ENCODE measurements at regions not wholly inside any gene's neighbourhood (a gene's known extent, or its start where the extent isn't known, plus 50 kb on each side); places are given as distances from the start of the nearest gene placed in this dataset.

DNA sequence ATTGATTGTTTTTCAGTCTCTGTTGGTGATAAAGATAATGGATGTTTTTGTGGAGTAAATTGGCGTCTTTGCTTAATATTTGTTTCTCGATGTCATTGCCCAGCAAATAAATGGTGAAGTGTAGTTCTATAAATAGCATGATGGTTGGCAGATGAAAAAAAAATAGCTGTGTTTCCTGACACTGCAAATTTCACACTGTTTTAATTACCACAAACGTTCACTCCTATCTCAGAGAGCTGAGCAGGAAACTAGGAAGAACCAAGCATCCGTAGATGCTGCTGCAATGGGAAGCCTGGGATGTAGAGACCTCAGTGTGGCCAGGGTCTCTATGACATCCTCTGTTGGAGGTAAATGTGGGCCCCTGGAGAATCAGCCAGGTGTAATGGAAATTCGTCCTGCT lies 183.2 kb downstream of the CYRIA start:
- Histone ChIP-seq H3K9me3 (ENCODE audit: control insufficient read depth, insufficient read depth, low read depth, low read length) (no peaks in the 10 kb centered on the region), H3K4me1 (ENCODE audit: control insufficient read depth, insufficient read depth, low read length) (no peaks in the 10 kb centered on the region), H3K36me3 (ENCODE audit: control insufficient read depth in 2 of 2, insufficient read depth in 1 of 2, low read length in 2 of 2) (no peaks in the 10 kb centered on the region), H3K27ac (ENCODE audit: extremely low read depth, low read depth, low read length) (no peak overlapping the region), H3K4me3 (ENCODE audit: low read depth, low read length) (no peak overlapping the region)
- POLR2A ChIA-PET: no interaction called here
- no peak for TF ChIP-seq ZNF548 (tag by site-specific recombination; IDR thresholded peaks at IDR 0.05)
- TF ChIP-seq ZNF623 (tag by site-specific recombination; IDR thresholded peaks at IDR 0.05): no peak
- no peak for TF ChIP-seq ZNF791 (tag by site-specific recombination; IDR thresholded peaks at IDR 0.05)
- TF ChIP-seq BCL11B (tag by site-specific recombination; IDR thresholded peaks at IDR 0.05; ENCODE audit: low read depth): no peak
- TF ChIP-seq ZNF664 (tag by site-specific recombination; IDR thresholded peaks at IDR 0.05): no peak
- TF ChIP-seq YY1 (tag by site-specific recombination; IDR thresholded peaks at IDR 0.05): no peak
- TF ChIP-seq ZNF529 (tag by site-specific recombination; IDR thresholded peaks at IDR 0.05; ENCODE audit: insufficient replicate concordance): no peak
- TF ChIP-seq PRDM1 (tag by site-specific recombination; IDR thresholded peaks at IDR 0.05): no peak
- TF ChIP-seq ZNF571 (tag by site-specific recombination; IDR thresholded peaks at IDR 0.05): no peak
- TF ChIP-seq SCRT2 (tag by site-specific recombination; IDR thresholded peaks at IDR 0.05): no peak
- TF ChIP-seq ZNF138 (tag by site-specific recombination; IDR thresholded peaks at IDR 0.05; ENCODE audit: borderline replicate concordance): no peak
- TF ChIP-seq, protein P1, sequence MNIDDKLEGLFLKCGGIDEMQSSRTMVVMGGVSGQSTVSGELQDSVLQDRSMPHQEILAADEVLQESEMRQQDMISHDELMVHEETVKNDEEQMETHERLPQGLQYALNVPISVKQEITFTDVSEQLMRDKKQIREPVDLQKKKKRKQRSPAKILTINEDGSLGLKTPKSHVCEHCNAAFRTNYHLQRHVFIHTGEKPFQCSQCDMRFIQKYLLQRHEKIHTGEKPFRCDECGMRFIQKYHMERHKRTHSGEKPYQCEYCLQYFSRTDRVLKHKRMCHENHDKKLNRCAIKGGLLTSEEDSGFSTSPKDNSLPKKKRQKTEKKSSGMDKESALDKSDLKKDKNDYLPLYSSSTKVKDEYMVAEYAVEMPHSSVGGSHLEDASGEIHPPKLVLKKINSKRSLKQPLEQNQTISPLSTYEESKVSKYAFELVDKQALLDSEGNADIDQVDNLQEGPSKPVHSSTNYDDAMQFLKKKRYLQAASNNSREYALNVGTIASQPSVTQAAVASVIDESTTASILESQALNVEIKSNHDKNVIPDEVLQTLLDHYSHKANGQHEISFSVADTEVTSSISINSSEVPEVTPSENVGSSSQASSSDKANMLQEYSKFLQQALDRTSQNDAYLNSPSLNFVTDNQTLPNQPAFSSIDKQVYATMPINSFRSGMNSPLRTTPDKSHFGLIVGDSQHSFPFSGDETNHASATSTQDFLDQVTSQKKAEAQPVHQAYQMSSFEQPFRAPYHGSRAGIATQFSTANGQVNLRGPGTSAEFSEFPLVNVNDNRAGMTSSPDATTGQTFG (tag by site-specific recombination; IDR thresholded peaks at IDR 0.05; ENCODE audit: borderline replicate concordance): no peak
- TF ChIP-seq, protein P2, sequence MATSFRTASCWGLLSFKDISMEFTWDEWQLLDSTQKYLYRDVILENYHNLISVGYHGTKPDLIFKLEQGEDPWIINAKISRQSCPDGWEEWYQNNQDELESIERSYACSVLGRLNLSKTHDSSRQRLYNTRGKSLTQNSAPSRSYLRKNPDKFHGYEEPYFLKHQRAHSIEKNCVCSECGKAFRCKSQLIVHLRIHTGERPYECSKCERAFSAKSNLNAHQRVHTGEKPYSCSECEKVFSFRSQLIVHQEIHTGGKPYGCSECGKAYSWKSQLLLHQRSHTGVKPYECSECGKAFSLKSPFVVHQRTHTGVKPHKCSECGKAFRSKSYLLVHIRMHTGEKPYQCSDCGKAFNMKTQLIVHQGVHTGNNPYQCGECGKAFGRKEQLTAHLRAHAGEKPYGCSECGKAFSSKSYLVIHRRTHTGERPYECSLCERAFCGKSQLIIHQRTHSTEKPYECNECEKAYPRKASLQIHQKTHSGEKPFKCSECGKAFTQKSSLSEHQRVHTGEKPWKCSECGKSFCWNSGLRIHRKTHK (tag by site-specific recombination; IDR thresholded peaks at IDR 0.05): no peak
- TF ChIP-seq, protein P3, sequence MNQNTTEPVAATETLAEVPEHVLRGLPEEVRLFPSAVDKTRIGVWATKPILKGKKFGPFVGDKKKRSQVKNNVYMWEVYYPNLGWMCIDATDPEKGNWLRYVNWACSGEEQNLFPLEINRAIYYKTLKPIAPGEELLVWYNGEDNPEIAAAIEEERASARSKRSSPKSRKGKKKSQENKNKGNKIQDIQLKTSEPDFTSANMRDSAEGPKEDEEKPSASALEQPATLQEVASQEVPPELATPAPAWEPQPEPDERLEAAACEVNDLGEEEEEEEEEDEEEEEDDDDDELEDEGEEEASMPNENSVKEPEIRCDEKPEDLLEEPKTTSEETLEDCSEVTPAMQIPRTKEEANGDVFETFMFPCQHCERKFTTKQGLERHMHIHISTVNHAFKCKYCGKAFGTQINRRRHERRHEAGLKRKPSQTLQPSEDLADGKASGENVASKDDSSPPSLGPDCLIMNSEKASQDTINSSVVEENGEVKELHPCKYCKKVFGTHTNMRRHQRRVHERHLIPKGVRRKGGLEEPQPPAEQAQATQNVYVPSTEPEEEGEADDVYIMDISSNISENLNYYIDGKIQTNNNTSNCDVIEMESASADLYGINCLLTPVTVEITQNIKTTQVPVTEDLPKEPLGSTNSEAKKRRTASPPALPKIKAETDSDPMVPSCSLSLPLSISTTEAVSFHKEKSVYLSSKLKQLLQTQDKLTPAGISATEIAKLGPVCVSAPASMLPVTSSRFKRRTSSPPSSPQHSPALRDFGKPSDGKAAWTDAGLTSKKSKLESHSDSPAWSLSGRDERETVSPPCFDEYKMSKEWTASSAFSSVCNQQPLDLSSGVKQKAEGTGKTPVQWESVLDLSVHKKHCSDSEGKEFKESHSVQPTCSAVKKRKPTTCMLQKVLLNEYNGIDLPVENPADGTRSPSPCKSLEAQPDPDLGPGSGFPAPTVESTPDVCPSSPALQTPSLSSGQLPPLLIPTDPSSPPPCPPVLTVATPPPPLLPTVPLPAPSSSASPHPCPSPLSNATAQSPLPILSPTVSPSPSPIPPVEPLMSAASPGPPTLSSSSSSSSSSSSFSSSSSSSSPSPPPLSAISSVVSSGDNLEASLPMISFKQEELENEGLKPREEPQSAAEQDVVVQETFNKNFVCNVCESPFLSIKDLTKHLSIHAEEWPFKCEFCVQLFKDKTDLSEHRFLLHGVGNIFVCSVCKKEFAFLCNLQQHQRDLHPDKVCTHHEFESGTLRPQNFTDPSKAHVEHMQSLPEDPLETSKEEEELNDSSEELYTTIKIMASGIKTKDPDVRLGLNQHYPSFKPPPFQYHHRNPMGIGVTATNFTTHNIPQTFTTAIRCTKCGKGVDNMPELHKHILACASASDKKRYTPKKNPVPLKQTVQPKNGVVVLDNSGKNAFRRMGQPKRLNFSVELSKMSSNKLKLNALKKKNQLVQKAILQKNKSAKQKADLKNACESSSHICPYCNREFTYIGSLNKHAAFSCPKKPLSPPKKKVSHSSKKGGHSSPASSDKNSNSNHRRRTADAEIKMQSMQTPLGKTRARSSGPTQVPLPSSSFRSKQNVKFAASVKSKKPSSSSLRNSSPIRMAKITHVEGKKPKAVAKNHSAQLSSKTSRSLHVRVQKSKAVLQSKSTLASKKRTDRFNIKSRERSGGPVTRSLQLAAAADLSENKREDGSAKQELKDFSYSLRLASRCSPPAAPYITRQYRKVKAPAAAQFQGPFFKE (tag by site-specific recombination; IDR thresholded peaks at IDR 0.05; ENCODE audit: borderline replicate concordance): no peak
- CTCF ChIA-PET: no interaction called here

DNA sequence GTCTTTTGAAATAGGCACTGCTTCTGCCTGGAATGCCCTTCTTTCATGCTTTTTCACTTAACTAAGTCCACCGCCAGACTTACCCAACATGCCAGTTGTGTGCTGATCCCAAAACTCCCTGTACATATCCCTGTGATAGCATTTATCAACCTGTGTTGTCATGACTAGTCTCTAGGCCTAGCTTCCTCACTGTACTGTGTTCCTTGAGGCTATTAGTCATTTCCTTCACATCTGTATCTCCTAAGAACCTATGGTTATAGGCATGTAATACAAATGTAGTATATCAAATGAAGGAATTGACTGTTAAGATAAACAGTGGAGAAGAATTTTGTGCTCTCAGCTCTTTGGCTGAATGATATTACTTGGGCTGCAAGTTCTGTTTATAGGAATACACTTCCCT lies 184.3 kb downstream of the CYRIA start:
- POLR2A ChIA-PET: no interaction called here
- no peaks in the 10 kb centered on the region for H3K4me1 ChIP-seq (ENCODE audit: control insufficient read depth, insufficient read depth, low read length)
- no peaks in the 10 kb centered on the region for H3K36me3 ChIP-seq (ENCODE audit: control insufficient read depth in 2 of 2, insufficient read depth in 1 of 2, low read length in 2 of 2)
- H3K4me3 ChIP-seq (ENCODE audit: low read depth, low read length): no peak overlapping the region
- TF ChIP-seq SETDB1 (IDR thresholded peaks at IDR 0.05; ENCODE audit: insufficient read length, low read length) (no peak), ZNF707 (tag by site-specific recombination; IDR thresholded peaks at IDR 0.05) (no peak)
- CTCF ChIA-PET: interaction anchor here (0.6 to 0.7 kb wide), 2 partner anchors 53 to 54 kb away, joined by 3 read pairs; no protein-coding TSS in a partner anchor
- no peak overlapping the region for H3K27ac ChIP-seq (ENCODE audit: extremely low read depth, low read depth, low read length)
- H3K9me3 ChIP-seq (ENCODE audit: control insufficient read depth, insufficient read depth, low read depth, low read length): no peaks in the 10 kb centered on the region
